ENCODE measurements at regions not wholly inside any gene's neighbourhood (a gene's known extent, or its start where the extent isn't known, plus 50 kb on each side); places are given as distances from the start of the nearest gene placed in this dataset.
A peak's percentile ranks its signal among the peaks of the same experiment; 100 is the strongest.

- DNase-seq (ENCODE audit: low spot score): no peak
Observed at GRCh38 chr2:67709835-67710234, 312.7 kb downstream of the ETAA1 start.

- DNase-seq (ENCODE audit: low spot score): no peak
Observed at GRCh38 chr2:67712484-67712883, 315.4 kb downstream of the ETAA1 start.

GRCh38 chr2:67713376-67713775 lies 316.2 kb downstream of the ETAA1 start:
- no peak for DNase-seq (ENCODE audit: low spot score)

GRCh38 chr2:67716895-67717396 lies 319.8 kb downstream of the ETAA1 start:
- DNase-seq (ENCODE audit: low spot score): no peak

GRCh38 chr2:67717692-67718091 lies 320.6 kb downstream of the ETAA1 start:
- no peak for DNase-seq (ENCODE audit: low spot score)

- DNase-seq (ENCODE audit: low spot score): no peak
Observed at GRCh38 chr2:67719351-67719750, 322.2 kb downstream of the ETAA1 start.

GRCh38 chr2:67721516-67721915 lies 324.4 kb downstream of the ETAA1 start:
- no peak for DNase-seq (ENCODE audit: low spot score)

GRCh38 chr2:67724261-67724660 lies 327.1 kb downstream of the ETAA1 start:
- DNase-seq (ENCODE audit: low spot score): no peak

GRCh38 chr2:67725731-67726130 lies 328.6 kb downstream of the ETAA1 start:
- no peak for DNase-seq (ENCODE audit: low spot score)

GRCh38 chr2:67726416-67726815 lies 329.3 kb downstream of the ETAA1 start:
- no peak for DNase-seq (ENCODE audit: low spot score)

- DNase-seq (ENCODE audit: low spot score): no peak
Observed at GRCh38 chr2:67727131-67727530, 330.0 kb downstream of the ETAA1 start.

GRCh38 chr2:67727623-67728022 lies 330.5 kb downstream of the ETAA1 start:
- DNase-seq (ENCODE audit: low spot score): no peak

GRCh38 chr2:67729474-67729873 lies 332.3 kb downstream of the ETAA1 start:
- no peak for DNase-seq (ENCODE audit: low spot score)

- DNase-seq (ENCODE audit: low spot score): no peak
Observed at GRCh38 chr2:67733517-67733916, 329.3 kb downstream of the C1D start.

- no peak for DNase-seq (ENCODE audit: low spot score)
Observed at GRCh38 chr2:67752199-67752598, 310.6 kb downstream of the C1D start.

- DNase-seq (ENCODE audit: low spot score): peak; percentile 16
Observed at GRCh38 chr2:67752969-67753368, 309.8 kb downstream of the C1D start.

- DNase-seq (ENCODE audit: low spot score): no peak
Observed at GRCh38 chr2:67755156-67755882, 307.5 kb downstream of the C1D start.

- no peak for DNase-seq (ENCODE audit: low spot score)
Observed at GRCh38 chr2:67760995-67761394, 301.8 kb downstream of the C1D start.

- no peak for DNase-seq (ENCODE audit: low spot score)
Observed at GRCh38 chr2:67771380-67771779, 291.4 kb downstream of the C1D start.

- DNase-seq (ENCODE audit: low spot score): no peak
Observed at GRCh38 chr2:67772216-67773170, 290.3 kb downstream of the C1D start.

GRCh38 chr2:67773851-67774250 lies 289.0 kb downstream of the C1D start:
- no peak for DNase-seq (ENCODE audit: low spot score)

GRCh38 chr2:67776276-67776675 lies 286.5 kb downstream of the C1D start:
- no peak for DNase-seq (ENCODE audit: low spot score)

- DNase-seq (ENCODE audit: low spot score): no peak
Observed at GRCh38 chr2:67777010-67777409, 285.8 kb downstream of the C1D start.

Measured in mucosa of gallbladder (tissue), 1 donor.